NT2/D1 (cell line): ENCODE measurements at regions not wholly inside any gene's neighbourhood (a gene's known extent, or its start where the extent isn't known, plus 50 kb on each side); places are given as distances from the start of the nearest gene placed in this dataset.

Experiments used
- SUZ12 ChIP-seq: IDR thresholded peaks from 2 replicates; pipeline ENCODE4 v1.6.1; 2011; ENCODE audit not compliant: insufficient read length, insufficient read depth; ENCODE audit errors: extremely low read depth
- YY1 ChIP-seq: IDR thresholded peaks from 2 replicates; pipeline ENCODE4 v1.6.1; 2011; ENCODE audit not compliant: insufficient read length, insufficient read depth
- ZNF274 ChIP-seq: IDR thresholded peaks from 2 replicates; pipeline ENCODE4 v1.6.1; 2011; ENCODE audit warnings: mild to moderate bottlenecking, low read depth, low read length

- TF ChIP-seq ZNF274: no peak
- no peak for TF ChIP-seq YY1
- TF ChIP-seq SUZ12: no peak
These were observed 297.4 kb upstream of the TAS2R1 start for GRCh38 chr5:9927521-9927997.
